KMS-11 (cell line): ENCODE measurements at regions not wholly inside any gene's neighbourhood (a gene's known extent, or its start where the extent isn't known, plus 50 kb on each side); places are given as distances from the start of the nearest gene placed in this dataset.

Source experiments
- H2AFZ ChIP-seq: fragments of 200-600 bp; sonication (generic); 2 replicates; pipeline ENCODE4 v1.6.1; 2016; ENCODE audit warnings: antibody characterized with exemption, mixed run types, low read depth
- H3K27ac ChIP-seq: fragments of 200-600 bp; sonication (generic); 2 replicates; pipeline ENCODE4 v1.6.1; 2016; ENCODE audit warnings: mild to moderate bottlenecking, mixed run types
- H3K27me3 ChIP-seq: fragments of 200-600 bp; sonication (generic); 2 replicates; pipeline ENCODE4 v1.6.1; 2017; ENCODE audit warnings: mild to moderate bottlenecking, low read depth, mixed run types, moderate library complexity; ENCODE audit not compliant: insufficient read depth
- H3K36me3 ChIP-seq: fragments of 200-600 bp; sonication (generic); 2 replicates; pipeline ENCODE4 v1.6.1; 2017; ENCODE audit warnings: mild to moderate bottlenecking, mixed run types; ENCODE audit not compliant: insufficient read depth
- H3K4me1 ChIP-seq: fragments of 200-600 bp; sonication (generic); 2 replicates; pipeline ENCODE4 v1.6.1; 2016; ENCODE audit warnings: mild to moderate bottlenecking, low read depth, mixed run types; ENCODE audit not compliant: poor library complexity, severe bottlenecking
- H3K4me2 ChIP-seq: fragments of 200-600 bp; sonication (generic); 2 replicates; pipeline ENCODE4 v1.7.0; 2016; ENCODE audit warnings: mild to moderate bottlenecking, mixed run types
- H3K4me3 ChIP-seq: fragments of 200-600 bp; sonication (generic); IDR thresholded peaks from 2 replicates; pipeline ENCODE4 v1.6.1; 2017; ENCODE audit warnings: low read depth, low read length, mixed read lengths; ENCODE audit not compliant: insufficient read depth
- H3K79me2 ChIP-seq: fragments of 200-600 bp; sonication (generic); 2 replicates; pipeline ENCODE4 v1.6.1; 2016; ENCODE audit warnings: low read depth, mixed run types; ENCODE audit not compliant: insufficient read depth
- H3K9ac ChIP-seq: fragments of 200-600 bp; sonication (generic); 2 replicates; pipeline ENCODE4 v1.6.1; 2016; ENCODE audit warnings: mild to moderate bottlenecking, mixed run types
- H4K20me1 ChIP-seq: fragments of 200-600 bp; sonication (generic); 2 replicates; pipeline ENCODE4 v1.6.1; 2016; ENCODE audit warnings: mild to moderate bottlenecking, mixed run types; ENCODE audit not compliant: insufficient read depth
- TF ChIP-seq, protein P1 (sequence below): fragments of 200-600 bp; sonication (generic); conservative IDR thresholded peaks from 2 replicates; pipeline ENCODE4 v1.6.1; 2017; ENCODE audit warnings: low read depth, mild to moderate bottlenecking, antibody characterized with exemption, low read length, moderate library complexity, mixed read lengths

DNA sequence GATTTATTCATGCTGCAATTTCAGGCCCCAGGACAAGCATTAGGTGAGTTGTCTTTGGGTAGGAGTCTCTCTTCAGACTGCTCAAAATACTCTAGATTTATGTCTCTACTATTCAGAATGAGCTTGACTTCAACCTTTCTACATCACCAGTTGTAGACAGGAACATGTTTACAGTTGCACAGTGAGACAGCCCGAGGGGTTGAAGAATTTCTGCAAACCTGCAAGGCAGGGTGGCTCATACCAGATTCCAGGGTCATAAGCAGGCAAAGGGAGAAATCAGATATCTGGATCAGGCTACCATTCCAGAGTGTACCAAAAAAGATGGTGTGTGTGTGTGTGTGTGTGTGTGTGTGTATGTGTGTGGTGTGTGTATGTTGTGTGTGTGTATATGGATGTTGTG lies 112.4 kb downstream of the SPP2 start:
- Histone ChIP-seq H4K20me1 (no peaks in the 10 kb centered on the region), H3K4me2 (no peak overlapping the region), H3K27ac (no peak overlapping the region), H3K27me3 (no peaks in the 10 kb centered on the region), H2AFZ (no peak overlapping the region), H3K9ac (no peak overlapping the region), H3K4me3 (no peak overlapping the region), H3K36me3 (no peaks in the 10 kb centered on the region), H3K4me1 (no peaks in the 10 kb centered on the region), H3K79me2 (no peaks in the 10 kb centered on the region)
- TF ChIP-seq, protein P1, sequence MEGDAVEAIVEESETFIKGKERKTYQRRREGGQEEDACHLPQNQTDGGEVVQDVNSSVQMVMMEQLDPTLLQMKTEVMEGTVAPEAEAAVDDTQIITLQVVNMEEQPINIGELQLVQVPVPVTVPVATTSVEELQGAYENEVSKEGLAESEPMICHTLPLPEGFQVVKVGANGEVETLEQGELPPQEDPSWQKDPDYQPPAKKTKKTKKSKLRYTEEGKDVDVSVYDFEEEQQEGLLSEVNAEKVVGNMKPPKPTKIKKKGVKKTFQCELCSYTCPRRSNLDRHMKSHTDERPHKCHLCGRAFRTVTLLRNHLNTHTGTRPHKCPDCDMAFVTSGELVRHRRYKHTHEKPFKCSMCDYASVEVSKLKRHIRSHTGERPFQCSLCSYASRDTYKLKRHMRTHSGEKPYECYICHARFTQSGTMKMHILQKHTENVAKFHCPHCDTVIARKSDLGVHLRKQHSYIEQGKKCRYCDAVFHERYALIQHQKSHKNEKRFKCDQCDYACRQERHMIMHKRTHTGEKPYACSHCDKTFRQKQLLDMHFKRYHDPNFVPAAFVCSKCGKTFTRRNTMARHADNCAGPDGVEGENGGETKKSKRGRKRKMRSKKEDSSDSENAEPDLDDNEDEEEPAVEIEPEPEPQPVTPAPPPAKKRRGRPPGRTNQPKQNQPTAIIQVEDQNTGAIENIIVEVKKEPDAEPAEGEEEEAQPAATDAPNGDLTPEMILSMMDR, result no peak

DNA sequence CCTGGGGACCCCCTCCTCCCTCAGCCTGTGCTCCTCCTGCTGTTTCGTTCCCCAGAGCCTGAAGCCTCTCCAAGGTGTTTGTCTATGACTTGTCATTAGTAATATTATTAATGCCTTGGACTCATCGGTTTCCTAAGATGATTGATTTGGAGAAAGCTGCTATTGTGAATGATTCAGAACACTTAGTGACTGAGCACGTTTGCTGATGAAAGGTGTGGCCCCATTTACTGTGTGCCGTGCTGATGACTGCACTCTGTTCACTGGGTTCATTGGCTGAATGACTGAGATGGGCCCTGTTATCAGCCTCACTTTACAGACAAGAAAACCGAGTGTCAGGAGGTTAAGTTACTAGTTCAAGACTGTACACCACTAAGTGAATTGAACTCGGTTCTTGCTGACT lies 111.4 kb downstream of the SPP2 start:
- H3K27ac ChIP-seq, result no peak overlapping the region
- H3K4me1 ChIP-seq, result no peaks in the 10 kb centered on the region
- TF ChIP-seq, protein P1, result no peak

DNA sequence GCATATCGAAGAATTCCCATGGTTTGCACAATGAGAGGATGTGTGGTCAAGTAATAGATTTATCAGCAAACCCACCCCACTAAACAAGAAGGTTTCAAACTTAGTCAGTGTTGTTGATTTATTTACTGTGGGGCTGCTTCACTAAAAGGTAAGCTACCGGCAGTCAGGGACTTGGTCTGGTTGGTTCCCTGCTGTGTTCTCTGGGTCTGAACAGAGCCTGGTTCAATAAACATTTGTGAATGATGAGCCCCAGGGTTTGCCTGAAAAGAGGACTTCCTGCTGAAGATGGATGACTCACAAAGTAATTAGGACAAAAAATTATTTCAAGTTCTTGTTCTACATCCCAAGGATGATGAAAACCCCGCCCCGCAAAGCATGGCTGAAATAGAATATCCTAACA lies 108.3 kb downstream of the SPP2 start:
- Histone ChIP-seq H4K20me1 (no peaks in the 10 kb centered on the region), H3K4me3 (no peak overlapping the region), H3K27ac (no peak overlapping the region), H3K9ac (no peak overlapping the region), H3K36me3 (no peaks in the 10 kb centered on the region), H3K27me3 (no peaks in the 10 kb centered on the region), H3K4me2 (no peak overlapping the region), H3K4me1 (no peaks in the 10 kb centered on the region), H3K79me2 (no peaks in the 10 kb centered on the region), H2AFZ (no peak overlapping the region)
- TF ChIP-seq, protein P1, result no peak

More for the DNA sequence above, 111.4 kb downstream of the SPP2 start:
- Histone ChIP-seq H3K9ac (no peak overlapping the region), H3K4me2 (no peak overlapping the region), H3K27me3 (no peaks in the 10 kb centered on the region), H3K79me2 (no peaks in the 10 kb centered on the region), H2AFZ (no peak overlapping the region), H3K4me3 (no peak overlapping the region), H3K36me3 (no peaks in the 10 kb centered on the region), H4K20me1 (no peaks in the 10 kb centered on the region)

DNA sequence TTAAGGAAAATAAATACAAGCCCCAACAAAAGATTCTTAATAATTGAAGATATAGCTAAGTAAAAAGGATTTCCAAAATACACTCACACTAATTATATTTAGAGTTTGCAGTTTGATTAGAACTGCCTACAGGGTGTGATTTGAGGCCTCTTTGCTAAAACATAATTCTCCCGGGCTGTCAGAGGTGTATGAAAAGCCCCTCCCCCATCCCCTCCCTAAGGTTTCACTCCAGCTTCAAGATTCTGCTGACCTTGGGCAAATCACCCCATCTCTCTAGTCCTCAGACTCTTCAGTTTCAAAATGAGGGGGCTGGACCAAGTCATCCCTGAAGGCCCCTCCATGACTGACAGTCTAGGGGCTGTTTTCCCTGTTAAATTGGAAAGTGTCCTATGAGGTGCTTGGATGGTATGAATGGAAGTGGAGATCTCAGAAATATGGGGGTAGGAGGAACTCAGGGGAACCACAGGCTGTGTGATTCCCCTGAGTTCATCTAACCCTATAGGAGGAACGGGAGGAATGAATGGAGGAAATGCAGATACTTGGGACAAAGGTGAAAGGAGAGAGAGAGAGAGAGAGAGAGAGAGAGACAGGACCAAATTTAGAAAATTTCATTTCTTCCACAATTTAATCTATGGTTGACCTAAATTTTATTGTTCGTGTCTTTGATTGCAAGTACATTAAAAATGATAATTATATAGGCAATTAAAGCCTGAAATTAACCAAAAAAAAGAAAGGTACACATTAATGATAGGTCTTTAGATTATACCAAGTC lies 107.5 kb downstream of the SPP2 start:
- H3K27ac ChIP-seq, result no peak overlapping the region

More for the DNA sequence above, 107.5 kb downstream of the SPP2 start:
- no peaks in the 10 kb centered on the region for H3K36me3 ChIP-seq
- H3K27me3 ChIP-seq, result no peaks in the 10 kb centered on the region
- H3K79me2 ChIP-seq, result no peaks in the 10 kb centered on the region
- H3K4me3 ChIP-seq, result no peak overlapping the region
- no peaks in the 10 kb centered on the region for H3K4me1 ChIP-seq
- H3K9ac ChIP-seq, result no peak overlapping the region
- H2AFZ ChIP-seq, result no peak overlapping the region
- TF ChIP-seq, protein P1, result no peak
- no peaks in the 10 kb centered on the region for H4K20me1 ChIP-seq
- H3K4me2 ChIP-seq, result no peak overlapping the region
